Fibroblast of gingiva (primary cell): ENCODE measurements at regions not wholly inside any gene's neighbourhood (a gene's known extent, or its start where the extent isn't known, plus 50 kb on each side); places are given as distances from the start of the nearest gene placed in this dataset.

Source experiments
- DNase-seq: peaks from one replicate; pipeline ENCODE4 v3.0.0-alpha.2; 2011; ENCODE audit warnings: low read depth

- DNase-seq: no peak
These were observed 238.4 kb downstream of the ZEB2 start for GRCh38 chr2:144281476-144281875.

DNA sequence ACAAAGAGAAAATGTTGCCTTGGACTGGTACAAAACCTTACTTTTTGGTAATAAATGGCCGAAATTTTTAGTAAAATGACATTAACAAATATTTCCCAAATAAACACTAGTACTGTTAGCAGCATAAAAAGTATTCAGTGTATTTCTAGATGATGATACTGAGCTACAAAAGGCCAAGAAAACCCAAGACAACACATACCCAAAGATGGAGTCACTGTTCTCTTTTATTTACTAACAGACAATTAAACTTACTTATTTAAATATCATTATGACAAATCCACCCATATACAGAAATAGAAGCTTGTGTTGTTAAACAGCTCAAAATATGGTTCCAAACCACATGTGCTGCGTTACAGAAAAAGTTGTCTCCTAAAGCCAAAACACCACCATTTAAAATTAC is 239.9 kb downstream of the ZEB2 start:
- no peak for DNase-seq

- DNase-seq: no peak
These were observed 240.8 kb downstream of the ZEB2 start for GRCh38 chr2:144279165-144279564.

DNA sequence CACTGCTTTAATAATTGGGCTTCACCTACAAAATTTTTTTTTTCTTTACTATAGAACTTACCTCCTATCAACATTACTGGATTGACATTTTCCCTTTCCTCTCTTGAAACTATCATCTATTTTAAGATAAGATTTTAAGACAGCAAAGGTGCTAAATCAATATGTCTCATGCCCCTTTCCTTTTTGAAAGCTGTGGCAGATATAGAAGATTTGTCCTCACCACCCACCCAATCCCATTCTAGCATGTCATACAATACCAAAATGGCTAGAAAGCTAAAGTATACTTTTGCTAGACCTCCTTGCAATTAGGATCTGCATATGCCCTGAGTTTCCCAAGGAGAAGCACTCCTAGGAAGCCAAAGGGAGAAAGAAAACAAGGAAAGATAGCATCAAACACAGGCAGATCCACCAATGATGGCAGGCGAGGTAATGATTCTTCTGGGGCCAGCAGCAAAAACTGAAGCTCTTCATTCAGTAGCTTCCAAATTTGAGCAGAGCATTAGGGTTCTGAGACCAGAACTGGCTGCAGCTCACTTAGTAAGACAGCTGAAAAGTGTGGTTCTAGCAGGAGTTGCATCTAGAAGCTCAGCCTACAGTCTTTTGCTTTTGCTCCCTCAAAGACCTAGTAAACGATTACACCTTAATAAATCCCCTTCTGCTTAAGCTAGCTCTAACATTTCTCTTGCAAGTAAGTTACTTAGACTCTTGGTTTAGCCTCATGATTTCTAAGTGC is 242.1 kb downstream of the ZEB2 start:
- no peak for DNase-seq

DNA sequence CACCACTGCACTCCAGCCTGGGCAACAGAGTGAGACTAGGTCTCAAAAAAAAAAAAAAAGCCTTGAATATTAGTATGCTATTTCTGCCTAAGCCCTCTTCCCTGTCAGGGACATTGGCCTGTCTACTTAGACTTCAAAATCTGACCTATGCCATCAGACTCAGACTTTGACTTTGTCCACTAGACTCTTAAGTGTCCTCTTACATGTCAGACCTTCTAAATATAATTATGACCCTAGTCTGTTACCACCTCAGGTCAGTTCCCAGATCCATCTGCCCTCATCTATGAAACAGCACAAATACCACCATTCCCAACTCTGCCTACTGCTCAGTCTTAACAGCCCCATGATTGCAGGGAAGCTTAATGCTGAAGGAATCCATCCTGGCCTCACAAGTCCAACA is 244.6 kb downstream of the ZEB2 start:
- no peak for DNase-seq

GRCh38 chr2:144274131-144274530 is 245.8 kb downstream of the ZEB2 start:
- no peak for DNase-seq

DNA sequence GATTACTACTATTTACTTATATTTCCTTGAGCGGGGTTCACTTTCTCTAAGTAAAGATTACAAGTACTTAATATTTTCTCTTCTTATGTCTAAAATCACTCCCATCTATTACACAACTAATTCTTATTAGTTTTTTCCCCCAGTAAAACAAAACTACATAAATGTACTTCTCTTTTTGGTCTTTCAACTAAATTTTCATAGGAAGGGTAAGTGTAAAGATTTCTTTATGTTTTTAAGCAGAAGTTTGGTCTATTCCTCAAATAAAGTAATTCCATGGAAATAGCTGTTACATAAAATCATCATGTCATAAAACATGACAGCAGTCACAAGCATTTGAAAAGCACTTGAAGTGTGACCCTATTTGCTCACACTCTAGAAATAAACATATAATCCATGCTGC is 249.0 kb downstream of the ZEB2 start:
- DNase-seq: no peak

- DNase-seq: no peak
These were observed 251.8 kb downstream of the ZEB2 start for GRCh38 chr2:144268036-144268678.

- no peak for DNase-seq
These were observed 252.7 kb downstream of the ZEB2 start for GRCh38 chr2:144267239-144267638.

DNA sequence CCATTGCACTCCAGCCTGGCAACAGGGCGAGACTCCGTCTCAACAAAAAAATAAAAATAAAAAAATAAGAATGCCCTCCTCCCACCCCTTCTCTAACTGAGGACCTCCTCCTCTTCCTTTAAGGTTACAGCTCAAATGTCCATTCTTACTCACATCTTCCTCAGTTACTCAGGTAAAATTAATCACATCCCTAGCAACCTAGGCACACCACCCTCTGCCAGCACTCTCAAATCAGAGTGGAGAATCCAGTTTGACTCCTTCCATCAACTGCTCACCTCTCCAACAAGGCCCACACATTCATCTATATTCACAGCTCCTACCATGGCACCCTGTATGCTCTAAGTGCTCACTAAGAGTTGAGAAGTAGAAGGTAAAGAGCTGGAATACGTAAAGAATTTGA is 254.3 kb downstream of the ZEB2 start:
- DNase-seq: no peak

DNA sequence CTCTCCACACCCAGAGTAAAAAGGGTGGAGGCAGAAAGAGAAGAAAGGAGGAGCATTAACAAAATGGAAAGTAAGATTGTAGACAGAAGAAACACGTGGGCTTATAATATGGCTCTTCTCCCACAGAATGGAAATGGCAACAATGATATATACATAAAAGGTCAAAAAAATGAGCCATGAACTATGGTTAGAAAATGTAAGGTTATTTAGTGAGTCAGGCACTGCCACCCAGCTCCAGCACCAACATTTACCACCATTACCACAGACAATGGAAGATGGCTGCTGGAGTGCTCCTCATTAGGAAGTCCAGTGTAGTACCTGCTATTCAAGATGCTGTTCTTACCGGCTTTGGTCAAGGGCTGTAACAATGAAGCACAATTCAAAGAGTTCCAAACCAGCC is 258.0 kb downstream of the ZEB2 start:
- no peak for DNase-seq

- no peak for DNase-seq
These were observed 258.6 kb downstream of the ZEB2 start for GRCh38 chr2:144261336-144261735.

DNA sequence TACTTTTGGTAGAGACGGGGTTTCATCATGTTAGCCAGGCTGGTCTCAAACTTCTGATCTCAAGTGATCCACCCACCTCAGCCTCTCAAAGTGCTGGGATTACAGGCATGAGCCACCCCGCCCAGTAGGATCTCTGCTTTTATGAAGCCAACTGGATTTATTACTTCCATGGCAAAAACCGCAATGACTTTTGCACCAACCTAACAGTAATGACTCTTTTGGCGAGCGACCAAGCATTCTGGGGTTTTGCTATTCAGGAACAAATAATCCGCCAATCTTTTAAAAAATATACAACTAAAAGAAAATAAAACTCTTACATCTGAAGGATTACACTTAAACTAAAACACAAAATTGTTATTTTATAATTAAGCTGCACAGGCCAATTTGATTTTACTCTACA is 260.6 kb downstream of the ZEB2 start:
- DNase-seq: no peak

DNA sequence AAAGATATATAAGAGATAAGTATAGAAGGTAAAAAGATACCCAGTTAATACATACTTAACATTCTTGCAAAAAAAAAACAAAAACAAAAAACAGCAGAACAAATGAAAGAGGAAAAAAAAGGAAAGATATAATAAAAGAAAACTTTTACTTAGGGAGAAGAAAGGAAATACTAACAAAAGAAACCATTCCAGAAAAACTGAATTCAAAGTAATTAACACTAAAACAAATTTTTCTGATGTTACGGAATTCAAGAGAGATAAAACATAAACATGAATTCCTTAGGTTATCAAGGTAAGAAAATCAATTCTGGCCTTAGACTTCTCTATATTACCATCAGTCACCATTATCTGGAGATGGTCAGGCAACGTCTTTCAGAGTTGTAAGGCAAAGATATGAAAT is 261.8 kb downstream of the ZEB2 start:
- DNase-seq: no peak

- peak; percentile 40 for DNase-seq
These were observed 262.8 kb downstream of the ZEB2 start for GRCh38 chr2:144256996-144257707.

GRCh38 chr2:144254342-144255235 is 265.3 kb downstream of the ZEB2 start:
- DNase-seq: no peak

- no peak for DNase-seq
These were observed 266.2 kb downstream of the ZEB2 start for GRCh38 chr2:144253743-144254142.

- no peak for DNase-seq
These were observed 267.2 kb downstream of the ZEB2 start for GRCh38 chr2:144252694-144253093.

GRCh38 chr2:144249035-144249637 is 270.8 kb downstream of the ZEB2 start:
- peak; percentile 58 for DNase-seq

- no peak for DNase-seq
These were observed 271.4 kb downstream of the ZEB2 start for GRCh38 chr2:144248350-144249034.

DNA sequence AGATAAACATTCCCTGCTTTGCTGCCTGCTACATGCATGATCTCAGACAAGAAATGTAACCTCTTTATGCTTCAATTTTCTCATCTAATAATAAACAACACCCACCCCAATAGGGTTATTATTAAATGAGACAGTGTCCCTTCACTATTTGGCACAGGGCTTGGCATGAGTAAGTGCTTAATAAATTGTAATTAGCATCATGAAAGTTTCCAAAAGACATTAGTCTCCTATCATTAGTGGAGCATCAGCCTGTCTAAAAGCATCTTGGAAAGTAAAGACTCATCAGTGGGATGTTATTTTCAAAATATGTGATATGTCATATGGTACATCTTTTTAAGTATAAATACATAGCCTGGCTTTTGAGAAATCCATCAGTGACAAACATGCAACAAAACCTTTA is 275.0 kb downstream of the ZEB2 start:
- no peak for DNase-seq
